NCI-H146 treated with DMSO at 0.1 percent for 48 hours (cell line): ENCODE measurements at regions not wholly inside any gene's neighbourhood (a gene's known extent, or its start where the extent isn't known, plus 50 kb on each side); places are given as distances from the start of the nearest gene placed in this dataset.
"Not testable (repeated sequence)": the region's sequence is repeated elsewhere in the genome, so short reads cannot be mapped to it uniquely, and the experiment has no call there.

ENCODE experiments used
- DNase-seq: peaks from one replicate; lab custom pipeline; 2025; ENCODE audit not compliant: unreplicated experiment; lab: John Stamatoyannopoulos, UW

DNA sequence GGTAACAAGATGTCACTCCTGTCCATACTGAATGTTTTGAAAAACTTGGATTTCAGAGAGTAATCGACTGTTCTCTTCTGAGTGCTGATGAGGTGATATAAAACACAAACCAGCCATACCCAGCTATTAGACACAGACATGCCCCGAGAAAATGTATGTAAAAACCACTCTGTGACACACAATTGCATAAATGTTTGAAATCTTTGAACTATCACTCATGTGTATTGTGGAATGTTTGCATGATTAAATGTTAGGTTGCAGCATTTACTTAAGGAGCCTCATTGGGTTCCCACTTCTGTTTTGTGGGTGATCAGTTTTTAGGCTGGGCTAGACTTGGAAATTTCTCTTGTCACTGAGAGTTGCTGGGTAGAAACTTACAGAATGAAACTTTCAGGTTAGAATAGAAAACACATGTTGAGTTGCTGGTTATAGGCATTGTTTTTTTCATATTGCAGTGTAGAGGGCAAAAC lies 270.4 kb upstream of the B3GALT2 start:
- no peak for DNase-seq

DNA sequence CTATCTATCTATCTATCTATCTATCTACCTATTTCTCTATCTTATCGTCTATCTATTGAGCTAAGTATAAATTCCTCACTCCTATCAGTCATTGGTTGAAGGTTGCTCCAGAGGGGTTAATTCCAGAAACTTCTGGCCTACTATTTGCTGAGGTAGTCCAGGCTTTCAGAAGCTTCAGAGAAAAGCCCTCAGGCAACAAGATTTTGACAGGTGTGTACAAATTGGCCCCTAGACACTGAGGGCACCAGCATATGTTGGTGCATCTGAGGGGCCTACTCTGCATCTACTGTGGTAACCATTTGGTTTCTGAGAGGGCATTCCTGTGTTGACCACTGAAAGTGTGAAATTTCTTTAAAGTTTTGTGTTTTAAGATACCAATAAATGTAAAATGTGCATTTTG lies 265.2 kb upstream of the B3GALT2 start:
- DNase-seq = no peak

DNA sequence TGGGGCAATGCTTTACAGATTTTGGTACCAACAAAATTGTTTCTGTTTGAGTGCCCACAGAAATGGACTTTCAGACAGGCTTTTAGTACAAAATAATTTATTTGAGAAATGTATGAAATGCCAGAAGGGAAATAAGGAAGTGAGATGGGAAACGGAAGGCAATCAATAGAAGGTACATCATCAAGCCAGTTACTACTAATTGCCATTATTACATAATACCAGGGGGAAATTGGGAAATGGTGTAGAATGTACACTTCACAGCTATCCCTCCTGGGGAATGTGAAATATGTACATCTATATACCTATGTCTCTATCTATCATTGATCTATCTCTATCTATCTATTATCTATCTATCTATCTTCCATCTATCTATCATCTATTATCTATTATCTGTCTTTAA lies 264.6 kb upstream of the B3GALT2 start:
- DNase-seq = no peak

DNA sequence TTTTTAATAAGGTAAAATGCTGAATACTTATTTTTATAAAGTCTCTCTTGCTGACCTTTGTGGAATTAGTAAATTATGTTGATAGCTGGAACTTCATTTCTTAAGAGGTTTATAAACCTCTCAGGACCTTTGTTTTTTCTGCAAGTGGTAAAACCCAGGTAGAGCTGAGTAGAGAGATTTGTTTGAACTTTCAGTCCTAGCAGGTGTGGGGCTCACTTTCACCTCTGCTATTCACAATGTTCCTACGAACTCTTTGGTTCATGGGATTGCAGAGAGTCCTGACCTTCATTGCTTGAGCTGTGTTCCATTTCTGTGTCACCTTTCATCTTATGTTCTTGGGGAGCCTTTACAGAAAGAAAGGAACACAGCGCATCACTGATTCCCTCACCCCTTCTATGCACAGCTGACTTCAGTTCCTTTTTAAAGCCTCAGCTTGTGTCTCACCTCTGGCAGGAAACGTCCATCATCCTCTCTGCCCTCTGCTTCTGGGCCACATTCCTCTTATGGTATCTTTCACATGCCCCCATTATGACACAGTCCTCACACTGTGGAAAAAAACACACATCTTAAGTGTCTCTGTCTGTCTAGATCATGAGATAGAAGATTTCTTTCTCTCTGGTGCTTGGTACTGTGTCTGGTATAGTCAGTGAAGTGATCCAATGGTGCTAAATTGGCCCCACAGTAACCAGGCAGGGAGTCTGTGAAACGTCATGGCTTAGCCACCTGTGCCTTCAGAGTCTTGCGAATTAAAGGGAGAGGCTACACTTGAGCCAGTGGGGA lies 262.5 kb upstream of the B3GALT2 start:
- DNase-seq = no peak

DNA sequence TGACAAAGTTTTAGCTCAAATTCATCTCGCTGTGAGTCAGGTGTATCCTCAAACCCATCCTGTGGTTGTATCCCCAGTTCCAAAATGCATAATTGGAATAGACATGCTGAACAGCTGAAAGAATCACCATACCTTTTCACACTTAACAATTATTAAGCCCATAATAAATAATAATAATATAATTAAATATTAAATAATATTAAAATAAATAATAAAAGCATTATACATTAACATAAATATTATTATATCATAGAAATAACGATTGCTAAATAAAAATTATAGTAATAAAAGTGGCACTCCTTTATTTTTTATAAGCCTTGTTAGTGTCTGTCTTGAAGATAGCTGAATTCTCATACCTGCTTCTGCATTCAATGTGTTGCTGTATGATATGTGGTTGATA lies 257.5 kb upstream of the B3GALT2 start:
- no peak for DNase-seq

DNA sequence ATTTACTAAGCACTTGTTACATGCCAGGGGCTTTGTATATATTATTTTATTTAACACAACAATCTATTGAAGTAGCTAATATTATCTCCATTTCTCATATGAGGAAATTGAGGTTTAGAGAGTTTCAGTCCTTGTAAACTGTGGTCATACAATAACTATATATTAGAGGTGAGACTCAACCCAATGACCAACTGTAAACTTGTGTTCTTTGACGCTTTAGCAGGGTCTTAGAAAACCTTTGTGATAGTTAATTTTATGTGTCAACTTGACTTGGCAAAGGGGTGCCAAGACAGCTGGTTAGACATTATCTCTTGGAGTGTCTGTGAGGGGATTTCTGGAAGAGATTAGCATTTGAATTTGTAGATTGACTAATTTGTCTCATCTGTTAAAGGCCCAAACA lies 252.4 kb upstream of the B3GALT2 start:
- DNase-seq = no peak

DNA sequence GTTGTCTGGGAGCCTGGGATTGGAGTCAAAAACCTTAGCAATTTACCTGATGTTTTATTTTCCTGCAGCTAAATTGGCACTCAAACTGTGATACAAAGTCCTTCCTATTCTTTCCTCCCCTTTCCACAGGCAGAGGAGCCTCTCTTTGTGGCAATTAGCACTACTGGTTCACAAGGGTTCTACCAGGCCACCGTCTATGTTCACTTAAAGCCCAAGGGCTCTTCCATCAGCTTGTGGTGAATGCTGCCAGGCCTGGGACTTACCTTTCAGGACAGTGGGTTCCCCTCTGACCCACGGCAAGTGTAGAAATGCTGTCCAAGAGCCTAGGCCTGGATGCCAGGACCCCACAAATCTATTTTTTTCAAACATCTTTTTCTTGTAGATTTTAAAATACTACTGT lies 251.9 kb upstream of the B3GALT2 start:
- DNase-seq = no peak

DNA sequence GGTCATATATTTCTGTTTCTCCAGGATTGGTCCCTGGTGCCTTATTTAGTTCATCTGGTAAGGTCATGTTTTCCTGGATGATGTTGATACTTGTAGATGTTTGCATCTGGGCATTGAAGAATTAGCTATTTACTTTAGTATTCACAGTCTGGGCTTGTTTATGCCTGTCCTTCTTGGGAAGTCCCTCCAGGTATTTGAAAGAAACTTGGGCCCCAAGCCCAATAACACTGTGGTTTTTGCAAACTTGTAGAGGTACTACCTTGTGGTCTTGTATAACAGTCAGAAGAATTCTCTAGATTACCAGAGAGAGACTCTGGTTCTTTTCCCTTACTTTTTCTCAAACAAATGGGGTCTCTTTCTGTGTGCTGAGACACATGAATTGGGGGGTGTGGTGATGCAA lies 251.4 kb upstream of the B3GALT2 start:
- no peak for DNase-seq

DNA sequence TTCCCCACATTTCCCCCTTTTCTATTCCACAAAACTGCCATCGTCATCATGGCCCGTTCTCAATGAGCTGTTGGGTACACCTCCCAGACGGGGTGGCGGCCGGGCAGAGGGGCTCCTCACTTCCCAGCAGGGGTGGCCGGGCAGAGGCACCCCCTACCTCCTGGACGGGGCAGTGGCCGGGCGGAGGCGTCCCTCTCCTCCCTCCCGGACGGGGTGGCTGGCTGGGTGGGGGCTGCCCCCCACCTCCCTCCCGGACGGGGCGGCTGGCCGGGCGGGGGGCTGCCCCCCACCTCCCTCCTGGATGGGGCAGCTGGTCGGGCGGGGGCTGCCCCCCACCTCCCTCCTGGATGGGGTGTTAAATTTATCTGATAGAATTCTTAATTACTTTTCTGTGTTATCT lies 250.9 kb upstream of the B3GALT2 start:
- not testable (repeated sequence) for DNase-seq

DNA sequence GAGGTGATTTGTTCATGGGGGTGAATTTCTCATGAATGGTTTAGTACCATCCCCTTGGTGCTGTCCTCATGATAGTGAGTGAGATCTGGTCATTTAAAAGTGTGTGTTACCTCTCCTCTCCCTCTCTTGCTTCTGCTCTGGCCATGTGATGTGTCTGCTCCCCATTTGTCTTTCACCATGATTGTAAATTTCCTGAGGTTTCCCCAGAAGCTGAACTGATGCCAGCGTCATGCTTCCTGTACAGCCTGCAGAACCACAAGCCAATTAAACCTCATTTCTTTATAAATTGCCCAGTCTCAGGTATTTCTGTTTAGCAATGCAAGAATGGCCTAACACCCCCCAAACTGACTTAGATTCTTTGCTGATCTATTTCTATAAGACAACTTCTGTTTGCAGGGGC lies 249.4 kb upstream of the B3GALT2 start:
- no peak for DNase-seq

DNA sequence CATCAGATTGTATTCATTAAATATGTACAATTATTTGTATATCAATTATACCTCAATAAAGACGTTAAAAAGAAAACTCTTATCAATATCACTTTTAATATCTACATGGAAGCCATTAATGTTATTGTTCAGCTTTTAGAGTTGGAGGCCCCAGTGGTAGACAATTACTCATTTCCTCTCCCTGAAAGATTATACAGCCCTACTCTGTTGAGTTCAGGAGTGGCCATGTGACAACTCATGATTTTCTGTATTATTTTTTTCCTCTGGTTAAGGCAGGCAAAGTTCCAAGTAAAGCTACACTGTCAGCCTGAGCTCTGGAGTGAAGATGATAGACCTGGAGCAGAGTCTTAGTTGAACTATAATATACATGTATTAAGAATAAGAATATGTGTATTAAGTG lies 247.9 kb upstream of the B3GALT2 start:
- no peak for DNase-seq

DNA sequence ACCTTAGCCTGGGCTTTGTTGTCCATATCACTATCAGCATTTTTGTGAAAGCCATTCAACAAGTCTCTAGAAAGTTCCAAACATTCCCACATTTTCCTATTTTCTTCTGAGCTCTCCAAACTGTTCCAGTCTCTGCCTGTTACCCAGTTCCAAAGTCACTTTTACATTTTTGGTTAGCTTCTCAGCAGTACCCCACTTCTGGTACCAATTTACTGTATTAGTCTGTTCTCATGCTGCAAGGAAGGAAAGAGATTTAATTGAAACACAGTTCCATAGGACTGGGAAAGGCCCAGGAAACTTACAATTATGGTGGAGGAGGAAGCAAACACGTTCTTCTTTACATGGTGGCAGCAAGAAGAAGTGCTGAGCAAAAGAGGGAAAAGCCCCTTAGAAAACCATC lies 247.2 kb upstream of the B3GALT2 start:
- no peak for DNase-seq

DNA sequence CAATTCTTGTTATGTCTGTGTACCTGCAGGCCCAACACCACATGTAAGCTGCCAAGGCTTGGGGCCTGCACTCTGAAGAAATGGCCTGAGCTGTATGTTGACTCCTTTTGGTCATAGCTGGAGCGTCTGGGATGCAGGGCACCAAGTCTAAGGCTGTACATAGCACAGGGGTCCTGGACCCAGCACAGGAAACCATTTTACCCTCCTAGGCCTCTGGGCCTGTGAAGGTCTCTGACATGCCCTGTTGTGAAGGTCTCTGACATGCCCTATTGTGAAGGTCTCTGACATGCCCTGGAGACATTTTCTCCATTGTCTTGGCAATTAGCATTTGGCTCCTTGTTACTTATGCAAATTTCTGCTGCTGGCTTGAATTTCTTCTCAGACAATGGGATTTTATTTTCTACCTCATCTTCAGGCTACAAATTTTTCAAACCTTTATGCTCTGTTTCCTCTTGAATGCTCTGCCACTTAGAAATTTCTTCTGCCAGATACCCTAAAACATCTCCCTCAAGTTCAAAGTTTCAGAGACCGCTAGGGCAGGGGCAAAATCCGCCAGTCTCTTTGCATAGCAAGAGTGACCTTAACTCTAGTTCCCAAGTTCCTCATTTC lies 246.7 kb upstream of the B3GALT2 start:
- DNase-seq = no peak

DNA sequence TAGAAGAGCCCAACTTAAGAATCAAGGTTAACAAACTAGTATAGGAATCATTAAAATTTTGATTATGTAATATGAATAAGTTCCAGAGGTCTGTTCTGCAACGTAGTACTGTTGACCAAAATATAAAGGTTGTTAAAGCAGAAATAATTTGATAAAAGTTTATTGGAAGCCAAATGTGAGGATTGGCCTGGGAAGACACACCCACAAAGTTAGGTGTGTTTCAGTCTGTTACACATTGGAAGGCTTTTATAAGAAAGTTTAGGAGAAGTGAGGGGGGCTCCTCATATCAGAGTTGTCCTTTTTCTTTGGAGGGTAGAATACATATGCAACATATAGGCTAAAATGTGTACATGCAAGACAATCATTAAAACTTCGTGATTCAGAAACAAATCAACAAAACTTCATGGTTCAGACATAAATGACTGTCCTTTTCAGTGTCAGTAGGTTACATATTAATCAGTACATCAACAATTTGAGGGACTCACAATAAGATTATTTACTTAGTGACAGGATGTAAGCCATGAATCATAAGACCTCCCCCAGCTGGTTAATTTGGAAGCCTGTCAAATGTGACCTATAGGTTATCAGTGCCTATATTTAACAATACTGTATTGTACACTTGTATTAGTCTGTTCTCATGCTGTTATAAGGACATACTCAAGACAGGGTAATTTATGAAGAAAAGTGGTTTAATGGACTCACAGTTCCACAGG lies 245.0 kb upstream of the B3GALT2 start:
- DNase-seq = peak; percentile 75

DNA sequence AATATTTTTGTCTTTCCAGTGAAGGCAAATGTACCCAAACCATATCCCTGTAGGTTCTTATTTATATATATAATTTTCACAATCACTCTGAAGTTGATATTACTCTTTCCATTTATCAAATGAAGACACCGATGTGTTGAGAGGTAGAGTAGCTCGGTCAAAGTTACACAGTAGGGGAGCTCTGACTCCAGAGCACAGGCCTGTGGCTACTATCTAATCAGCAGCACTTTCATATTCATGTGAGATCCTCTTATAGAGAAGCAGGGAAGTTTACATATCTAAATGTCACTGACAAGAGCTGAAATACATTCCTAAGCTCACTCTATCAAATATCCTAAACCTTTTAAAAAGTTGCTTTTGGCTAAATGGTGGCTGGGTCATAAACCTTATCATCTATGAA lies 241.1 kb upstream of the B3GALT2 start:
- no peak for DNase-seq

DNA sequence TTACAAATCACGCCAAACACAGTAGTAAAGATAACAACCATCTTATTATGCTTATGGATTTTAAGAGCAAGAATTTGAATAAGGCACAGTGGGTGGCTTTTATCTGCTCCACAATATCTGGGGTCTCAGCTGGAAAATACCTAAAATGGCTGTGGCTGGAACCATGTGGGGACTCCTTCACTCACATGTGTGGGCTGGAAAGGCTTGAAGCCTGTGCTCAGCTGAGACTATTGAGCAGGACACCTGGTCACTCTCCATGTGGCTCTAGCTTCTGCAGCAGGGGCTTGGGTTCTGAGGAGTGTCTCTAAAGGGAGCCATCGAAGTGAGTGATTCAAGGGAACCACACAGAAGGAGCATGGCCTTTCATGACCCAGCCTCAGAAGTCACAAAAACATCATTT lies 239.6 kb upstream of the B3GALT2 start:
- DNase-seq = no peak

DNA sequence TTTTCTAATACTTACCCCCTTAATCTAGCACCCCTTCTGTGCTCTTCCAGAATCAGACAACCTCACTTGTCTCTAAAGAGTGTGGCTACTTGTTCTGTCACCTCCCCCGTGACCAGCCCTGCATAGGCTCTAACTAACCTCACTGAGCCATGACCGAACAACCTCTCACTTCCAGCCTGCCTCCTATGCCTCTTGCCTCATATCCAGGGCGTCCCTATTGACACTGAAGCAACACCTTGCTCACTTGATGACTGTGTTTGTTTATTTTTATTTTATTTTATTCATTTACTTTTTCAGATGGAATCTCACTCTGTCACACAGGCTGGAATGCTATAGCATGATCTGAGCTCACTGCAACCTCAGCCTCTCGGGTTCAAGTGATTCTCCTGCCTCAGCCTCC lies 235.1 kb upstream of the B3GALT2 start:
- DNase-seq = no peak

DNA sequence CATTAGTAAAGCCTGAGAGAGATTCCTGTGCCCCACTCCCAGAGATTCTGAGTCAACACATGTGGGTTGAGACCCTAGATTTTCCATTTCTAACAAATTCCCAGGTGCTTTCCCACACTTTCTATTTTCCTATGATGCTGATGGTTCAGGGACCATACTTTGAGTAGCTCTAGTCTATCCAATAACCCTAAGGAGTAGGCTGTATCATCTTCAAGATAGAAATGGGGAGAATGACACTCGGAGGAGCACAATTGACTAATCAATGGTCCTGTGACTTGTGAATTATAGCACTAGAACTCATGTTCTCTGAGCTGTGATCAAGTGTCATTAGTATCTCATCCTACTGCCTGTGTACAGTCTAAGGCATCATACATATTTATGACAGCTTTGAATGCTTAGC lies 232.9 kb upstream of the B3GALT2 start:
- DNase-seq = no peak

DNA sequence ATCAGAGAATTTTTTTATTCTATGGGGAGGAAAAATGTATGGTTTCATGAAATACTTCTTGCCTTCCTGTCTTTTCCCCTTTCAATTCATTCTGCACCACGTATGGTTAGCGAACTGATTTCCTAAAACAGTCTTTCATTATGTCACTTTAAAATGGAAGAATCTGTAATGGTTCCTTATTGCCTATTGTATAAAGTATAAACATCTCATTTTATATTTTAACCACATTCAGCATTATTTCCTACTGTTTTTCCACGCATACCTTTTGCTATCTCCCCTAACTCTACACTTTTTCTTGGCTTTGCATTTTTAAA lies 232.3 kb upstream of the B3GALT2 start:
- no peak for DNase-seq

DNA sequence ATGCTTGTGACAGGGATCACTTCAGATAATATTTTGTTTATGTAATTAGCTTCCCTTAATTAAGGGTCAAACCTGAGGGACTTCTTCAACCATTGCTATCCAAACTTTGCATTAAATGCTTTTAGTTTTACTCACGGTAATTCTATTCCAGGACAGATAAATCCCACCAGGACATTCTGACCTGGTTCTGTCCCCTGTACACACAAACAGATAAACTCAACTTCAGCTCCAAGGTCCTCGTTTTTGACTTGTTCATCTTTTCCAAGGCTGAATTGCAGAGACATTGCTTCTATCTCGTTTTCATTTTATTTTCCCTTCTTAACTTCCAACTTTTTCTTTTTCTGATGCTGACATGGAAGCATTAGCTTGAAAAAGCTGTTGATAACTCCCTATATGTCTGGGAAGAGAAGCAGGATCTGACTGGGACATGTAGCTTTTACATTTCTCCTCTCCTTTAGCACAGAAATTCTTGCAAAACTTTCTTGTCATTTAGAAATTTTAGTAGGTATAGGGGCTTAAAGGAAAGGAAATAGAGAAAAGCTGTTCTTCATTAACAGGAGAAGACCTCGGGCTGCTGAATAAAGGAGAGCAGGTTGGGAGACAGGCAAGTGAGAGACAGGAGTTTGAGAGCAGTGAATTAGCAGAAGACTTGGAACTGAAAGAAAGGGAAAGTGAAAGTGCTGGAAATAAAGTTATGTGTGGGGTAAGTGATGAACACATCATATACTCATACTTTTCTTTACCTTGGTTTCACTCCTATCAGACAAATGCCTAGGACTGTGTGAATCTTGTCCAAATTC lies 231.7 kb upstream of the B3GALT2 start:
- DNase-seq = no peak

DNA sequence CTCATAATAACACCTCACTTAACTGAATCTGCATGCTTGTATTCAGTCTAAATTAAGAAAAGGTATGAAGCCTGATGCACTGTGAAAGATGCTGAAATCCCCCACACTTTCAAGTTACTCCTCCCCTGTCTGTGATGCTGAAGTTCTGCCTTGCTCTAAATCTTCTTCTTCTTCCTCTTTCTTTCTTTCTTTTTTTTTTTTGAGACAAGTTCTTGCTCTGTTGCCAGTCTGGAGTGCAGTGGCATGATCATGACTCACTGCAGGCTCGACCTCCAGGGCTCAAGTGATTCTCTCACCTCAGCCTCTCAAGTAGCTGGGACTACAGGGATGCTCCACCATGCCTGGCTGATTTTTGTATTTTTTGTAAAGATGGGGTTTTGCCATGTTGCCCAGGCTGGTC lies 231.0 kb upstream of the B3GALT2 start:
- no peak for DNase-seq
